ENCODE measurements at regions not wholly inside any gene's neighbourhood (a gene's known extent, or its start where the extent isn't known, plus 50 kb on each side); places are given as distances from the start of the nearest gene placed in this dataset.

- H3K36me3 ChIP-seq (ENCODE audit: insufficient read depth, low read length, poor library complexity, severe bottlenecking), result no peaks in the 10 kb centered on the region
- H3K4me3 ChIP-seq (ENCODE audit: low read depth, low read length, poor library complexity, severe bottlenecking), result no peak overlapping the region
- DNase-seq (ENCODE audit: low spot score), result no peak
- no peaks in the 10 kb centered on the region for H3K27me3 ChIP-seq (replicated peaks; ENCODE audit: insufficient read depth, low read depth, low read length, poor library complexity)
- H3K4me1 ChIP-seq (ENCODE audit: insufficient read depth, low read length, poor library complexity, severe bottlenecking), result no peaks in the 10 kb centered on the region
- intact Hi-C loops (cut with micrococcal nuclease; ENCODE audit: unreplicated experiment), result no loop called here
- ChIA-PET POLR2A (ENCODE audit: low non-redundant PET) (no interaction called here), CTCF (no interaction called here)
- no peaks in the 10 kb centered on the region for H3K9me3 ChIP-seq (ENCODE audit: low read depth, low read length, poor library complexity, severe bottlenecking)
- BruUV-seq (replicated peaks), result no TSS peak
- H3K27ac ChIP-seq (ENCODE audit: low read depth, low read length, poor library complexity, severe bottlenecking), result no peak overlapping the region
- TF ChIP-seq EZH2 (IDR thresholded peaks at IDR 0.05; ENCODE audit: borderline replicate concordance, low read depth, low read length, poor library complexity, severe bottlenecking), result no peak
Measured at GRCh38 chr12:107526555-107527180, 158.9 kb upstream of the PWP1 start.

- intact Hi-C loops (cut with micrococcal nuclease; ENCODE audit: unreplicated experiment), result no loop called here
- no TSS peak for BruUV-seq (replicated peaks)
- CTCF ChIA-PET, result no interaction called here
Measured at GRCh38 chr12:107528731-107529365, 156.8 kb upstream of the PWP1 start.

GRCh38 chr12:107529991-107530390 is 155.6 kb upstream of the PWP1 start:
- ChIA-PET CTCF (no interaction called here), POLR2A (ENCODE audit: low non-redundant PET) (no interaction called here)
- no TSS peak for BruUV-seq (replicated peaks)
- Histone ChIP-seq H3K9me3 (ENCODE audit: low read depth, low read length, poor library complexity, severe bottlenecking) (no peaks in the 10 kb centered on the region), H3K4me1 (ENCODE audit: insufficient read depth, low read length, poor library complexity, severe bottlenecking) (no peaks in the 10 kb centered on the region), H3K36me3 (ENCODE audit: insufficient read depth, low read length, poor library complexity, severe bottlenecking) (no peaks in the 10 kb centered on the region), H3K4me3 (ENCODE audit: low read depth, low read length, poor library complexity, severe bottlenecking) (no peak overlapping the region), H3K27ac (ENCODE audit: low read depth, low read length, poor library complexity, severe bottlenecking) (no peak overlapping the region), H3K27me3 (replicated peaks; ENCODE audit: insufficient read depth, low read depth, low read length, poor library complexity) (no peaks in the 10 kb centered on the region)
- no peak for DNase-seq (ENCODE audit: low spot score)
- intact Hi-C loops (cut with micrococcal nuclease; ENCODE audit: unreplicated experiment), result no loop called here
- TF ChIP-seq EZH2 (IDR thresholded peaks at IDR 0.05; ENCODE audit: borderline replicate concordance, low read depth, low read length, poor library complexity, severe bottlenecking) (no peak), CTCF (conservative IDR thresholded peaks at IDR 0.05; ENCODE audit: low read depth, low read length) (no peak)

More at GRCh38 chr12:107528731-107529365, 156.8 kb upstream of the PWP1 start:
- H3K27me3 ChIP-seq (replicated peaks; ENCODE audit: insufficient read depth, low read depth, low read length, poor library complexity), result no peaks in the 10 kb centered on the region
- no peak overlapping the region for H3K4me3 ChIP-seq (ENCODE audit: low read depth, low read length, poor library complexity, severe bottlenecking)
- POLR2A ChIA-PET (ENCODE audit: low non-redundant PET), result no interaction called here
- TF ChIP-seq CTCF (conservative IDR thresholded peaks at IDR 0.05; ENCODE audit: low read depth, low read length) (no peak), EZH2 (IDR thresholded peaks at IDR 0.05; ENCODE audit: borderline replicate concordance, low read depth, low read length, poor library complexity, severe bottlenecking) (no peak)
- no peak for DNase-seq (ENCODE audit: low spot score)
- no peaks in the 10 kb centered on the region for H3K4me1 ChIP-seq (ENCODE audit: insufficient read depth, low read length, poor library complexity, severe bottlenecking)
- no peak overlapping the region for H3K27ac ChIP-seq (ENCODE audit: low read depth, low read length, poor library complexity, severe bottlenecking)
- H3K36me3 ChIP-seq (ENCODE audit: insufficient read depth, low read length, poor library complexity, severe bottlenecking), result no peaks in the 10 kb centered on the region
- H3K9me3 ChIP-seq (ENCODE audit: low read depth, low read length, poor library complexity, severe bottlenecking), result no peaks in the 10 kb centered on the region

- H3K36me3 ChIP-seq (ENCODE audit: insufficient read depth, low read length, poor library complexity, severe bottlenecking), result no peaks in the 10 kb centered on the region
- BruUV-seq (replicated peaks), result no TSS peak
- CTCF ChIA-PET, result no interaction called here
Measured at GRCh38 chr12:107530701-107531100, 154.9 kb upstream of the PWP1 start.

More at GRCh38 chr12:107530701-107531100, 154.9 kb upstream of the PWP1 start:
- Histone ChIP-seq H3K27ac (ENCODE audit: low read depth, low read length, poor library complexity, severe bottlenecking) (no peak overlapping the region), H3K27me3 (replicated peaks; ENCODE audit: insufficient read depth, low read depth, low read length, poor library complexity) (no peaks in the 10 kb centered on the region), H3K9me3 (ENCODE audit: low read depth, low read length, poor library complexity, severe bottlenecking) (no peaks in the 10 kb centered on the region), H3K4me3 (ENCODE audit: low read depth, low read length, poor library complexity, severe bottlenecking) (no peak overlapping the region), H3K4me1 (ENCODE audit: insufficient read depth, low read length, poor library complexity, severe bottlenecking) (no peaks in the 10 kb centered on the region)
- intact Hi-C loops (cut with micrococcal nuclease; ENCODE audit: unreplicated experiment), result no loop called here
- no peak for TF ChIP-seq EZH2 (IDR thresholded peaks at IDR 0.05; ENCODE audit: borderline replicate concordance, low read depth, low read length, poor library complexity, severe bottlenecking)
- TF ChIP-seq CTCF (conservative IDR thresholded peaks at IDR 0.05; ENCODE audit: low read depth, low read length), result no peak
- no peak for DNase-seq (ENCODE audit: low spot score)
- POLR2A ChIA-PET (ENCODE audit: low non-redundant PET), result no interaction called here
